SK-N-SH treated with all-trans-retinoic acid at 6 μM for 48 hours (cell line): ENCODE measurements at regions not wholly inside any gene's neighbourhood (a gene's known extent, or its start where the extent isn't known, plus 50 kb on each side); places are given as distances from the start of the nearest gene placed in this dataset.

ENCODE experiments used
- ARNTL ChIP-seq: fragments of 450-650 bp; formaldehyde crosslinking; IDR thresholded peaks from 2 replicates; pipeline ENCODE4 v1.5.0; 2020; ENCODE audit warnings: low read depth, mild to moderate bottlenecking, moderate library complexity, borderline replicate concordance
- CSRNP3 ChIP-seq: fragments of 250-450 bp; sonication (Bioruptor Pico); IDR thresholded peaks from 2 replicates; pipeline ENCODE4 v1.5.1; 2021; ENCODE audit warnings: mild to moderate bottlenecking, moderate library complexity
- ESRRG ChIP-seq: fragments of 250-450 bp; sonication (Bioruptor Pico); IDR thresholded peaks from 2 replicates; pipeline ENCODE4 v1.6.1; 2021; ENCODE audit warnings: mild to moderate bottlenecking
- PPARA ChIP-seq: fragments of 250-450 bp; sonication (Bioruptor Pico); IDR thresholded peaks from 2 replicates; pipeline ENCODE4 v1.5.0; 2020; ENCODE audit warnings: mild to moderate bottlenecking, borderline replicate concordance
- TOX ChIP-seq: fragments of 250-450 bp; sonication (Bioruptor Pico); IDR thresholded peaks from 2 replicates; pipeline ENCODE4 v1.8.0; 2021; ENCODE audit warnings: mild to moderate bottlenecking, moderate library complexity, borderline replicate concordance
- ZC3H10 ChIP-seq: fragments of 250-450 bp; sonication (Bioruptor Pico); IDR thresholded peaks from 2 replicates; pipeline ENCODE4 v1.5.1; 2021; ENCODE audit warnings: mild to moderate bottlenecking, moderate library complexity

- no peak for TF ChIP-seq CSRNP3
- TF ChIP-seq TOX (CRISPR knock-in tag): no peak
- TF ChIP-seq ARNTL (CRISPR knock-in tag): no peak
- TF ChIP-seq ZC3H10: no peak
- no peak for TF ChIP-seq PPARA (CRISPR knock-in tag)
- TF ChIP-seq ESRRG (CRISPR knock-in tag): no peak
Measured at GRCh38 chr4:165628572-165628971, 244.5 kb upstream of the TLL1 start.
